Vagina (tissue), 2 donors: ENCODE measurements at regions not wholly inside any gene's neighbourhood (a gene's known extent, or its start where the extent isn't known, plus 50 kb on each side); places are given as distances from the start of the nearest gene placed in this dataset.

ENCODE experiments used
- CTCF ChIP-seq, 3 experiments: fragments of 450-650 bp in 2 of 3; fragments of 200-600 bp in 1 of 3; sonication (generic) in 1 of 3; IDR thresholded peaks; one replicate each; pipeline ENCODE4 v1.5.1; 2017 to 2019; ENCODE audit warnings: antibody characterized with exemption in 3 of 3, mild to moderate bottlenecking in 2 of 3, moderate library complexity in 2 of 3
- POLR2A ChIP-seq, 2 donors: fragments of 450-650 bp; IDR thresholded peaks; one replicate each; pipeline ENCODE4 v1.6.1; 2017; ENCODE audit warnings: antibody characterized with exemption in 2 of 2, mild to moderate bottlenecking in 2 of 2, moderate library complexity in 2 of 2
- POLR2AphosphoS5 ChIP-seq, 2 donors: sonication (generic); formaldehyde crosslinking; IDR thresholded peaks; one replicate each; pipeline ENCODE4 v1.9.0; 2017; ENCODE audit warnings: antibody characterized with exemption in 2 of 2, mild to moderate bottlenecking in 2 of 2, low read depth in 1 of 2; ENCODE audit not compliant: insufficient read depth in 1 of 2

GRCh38 chr3:96354742-96355141 is 459.7 kb upstream of the EPHA6 start:
- TF ChIP-seq CTCF (IDR thresholded peaks at IDR 0.05) = no peak
- no peak for TF ChIP-seq POLR2A (IDR thresholded peaks at IDR 0.05)
- no peak for TF ChIP-seq POLR2AphosphoS5 (IDR thresholded peaks at IDR 0.05; ENCODE audit: insufficient read depth in 1 of 2, low read depth in 1 of 2)
